Prostate gland (tissue), 2 donors: ENCODE measurements at regions not wholly inside any gene's neighbourhood (a gene's known extent, or its start where the extent isn't known, plus 50 kb on each side); places are given as distances from the start of the nearest gene placed in this dataset.

Experiments
- DNase-seq: peaks from one replicate; pipeline ENCODE4 v3.0.0-alpha.2; 2019; ENCODE audit warnings: low spot score
- H3K27ac ChIP-seq, 2 donors: fragments of 200-600 bp; sonication (generic); 2 replicates each; pipeline ENCODE4 v1.5.1; 2017 to 2019
- H3K27me3 ChIP-seq: fragments of 200-600 bp; sonication (generic); replicated peaks from 2 replicates; pipeline ENCODE4 v1.5.1; 2019; ENCODE audit not compliant: insufficient read depth
- H3K36me3 ChIP-seq, 2 donors: fragments of 200-600 bp; sonication (generic); 1 replicate in 1 of 2; 2 replicates in 1 of 2; pipeline versions ENCODE4 v1.5.1 to v1.8.1; 2017 to 2019
- H3K4me1 ChIP-seq: fragments of 200-600 bp; sonication (generic); replicated peaks from 2 replicates; pipeline ENCODE4 v1.5.1; 2019
- H3K4me3 ChIP-seq, 2 donors: fragments of 200-600 bp; sonication (generic); 2 replicates each; pipeline ENCODE4 v1.5.1; 2017 to 2019
- H3K9me3 ChIP-seq: fragments of 200-600 bp; sonication (generic); 2 replicates; pipeline ENCODE4 v1.5.1; 2017
- POLR2A ChIP-seq: fragments of 450-650 bp; IDR thresholded peaks from one replicate; pipeline ENCODE4 v1.6.1; 2016; ENCODE audit warnings: antibody characterized with exemption, mild to moderate bottlenecking
- POLR2AphosphoS5 ChIP-seq: sonication (generic); formaldehyde crosslinking; IDR thresholded peaks from one replicate; pipeline ENCODE4 v1.6.1; 2017; ENCODE audit warnings: antibody characterized with exemption
- WGBS: methylation state at CpG from one replicate; pipeline ENCODE4 v1.1.5; 2018; 5-methylcytosine and 5-hydroxymethylcytosine counted together
- intact Hi-C: fragments of 100-400 bp; cut with DNase I; formaldehyde crosslinking; loops from one replicate; pipeline ENCODE4 v1.14.2; 2022
- TF ChIP-seq, protein P1 (sequence below), 4 experiments: fragments of 200-600 bp in 2 of 4; fragments of 450-650 bp in 2 of 4; sonication (generic) in 2 of 4; IDR thresholded peaks; 1 replicate in 3 of 4; 2 replicates in 1 of 4; pipeline ENCODE4 v1.5.1; 2016 to 2019; ENCODE audit warnings: antibody characterized with exemption in 4 of 4, mild to moderate bottlenecking in 2 of 4, moderate library complexity in 2 of 4

DNA sequence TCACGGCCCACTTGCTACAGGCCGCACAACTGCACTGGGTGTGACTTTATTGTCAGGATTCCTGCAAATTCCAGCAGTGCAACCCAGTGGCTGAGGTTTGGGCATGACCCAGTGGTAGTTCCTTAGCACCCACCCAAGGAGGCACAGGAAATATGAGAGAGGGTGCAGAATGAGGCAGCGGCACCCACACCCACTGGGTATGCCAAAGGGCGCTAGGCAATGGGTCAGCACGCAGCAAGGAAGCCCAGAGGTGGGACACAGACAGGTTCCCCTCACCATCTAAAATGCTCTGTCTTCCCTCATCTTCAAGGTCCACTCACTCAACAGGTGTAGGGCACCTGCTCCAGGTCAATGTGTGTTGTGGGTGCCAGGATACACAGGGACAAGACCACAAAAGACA lies 357.8 kb upstream of the MKI67 start:
- Histone ChIP-seq H3K4me1 (no peaks in the 10 kb centered on the region), H3K9me3 (no peaks in the 10 kb centered on the region), H3K27me3 (no peaks in the 10 kb centered on the region), H3K27ac (no peak overlapping the region), H3K4me3 (no peak overlapping the region), H3K36me3 (no peaks in the 10 kb centered on the region)
- no peak for TF ChIP-seq POLR2AphosphoS5
- TF ChIP-seq, protein P1, sequence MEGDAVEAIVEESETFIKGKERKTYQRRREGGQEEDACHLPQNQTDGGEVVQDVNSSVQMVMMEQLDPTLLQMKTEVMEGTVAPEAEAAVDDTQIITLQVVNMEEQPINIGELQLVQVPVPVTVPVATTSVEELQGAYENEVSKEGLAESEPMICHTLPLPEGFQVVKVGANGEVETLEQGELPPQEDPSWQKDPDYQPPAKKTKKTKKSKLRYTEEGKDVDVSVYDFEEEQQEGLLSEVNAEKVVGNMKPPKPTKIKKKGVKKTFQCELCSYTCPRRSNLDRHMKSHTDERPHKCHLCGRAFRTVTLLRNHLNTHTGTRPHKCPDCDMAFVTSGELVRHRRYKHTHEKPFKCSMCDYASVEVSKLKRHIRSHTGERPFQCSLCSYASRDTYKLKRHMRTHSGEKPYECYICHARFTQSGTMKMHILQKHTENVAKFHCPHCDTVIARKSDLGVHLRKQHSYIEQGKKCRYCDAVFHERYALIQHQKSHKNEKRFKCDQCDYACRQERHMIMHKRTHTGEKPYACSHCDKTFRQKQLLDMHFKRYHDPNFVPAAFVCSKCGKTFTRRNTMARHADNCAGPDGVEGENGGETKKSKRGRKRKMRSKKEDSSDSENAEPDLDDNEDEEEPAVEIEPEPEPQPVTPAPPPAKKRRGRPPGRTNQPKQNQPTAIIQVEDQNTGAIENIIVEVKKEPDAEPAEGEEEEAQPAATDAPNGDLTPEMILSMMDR (IDR thresholded peaks at IDR 0.05) = no peak
- TF ChIP-seq POLR2A = no peak
- DNase-seq = no peak
- intact Hi-C loops = no loop called here
- WGBS = 98% methylated on average over 5 of the region's 5 CpGs

DNA sequence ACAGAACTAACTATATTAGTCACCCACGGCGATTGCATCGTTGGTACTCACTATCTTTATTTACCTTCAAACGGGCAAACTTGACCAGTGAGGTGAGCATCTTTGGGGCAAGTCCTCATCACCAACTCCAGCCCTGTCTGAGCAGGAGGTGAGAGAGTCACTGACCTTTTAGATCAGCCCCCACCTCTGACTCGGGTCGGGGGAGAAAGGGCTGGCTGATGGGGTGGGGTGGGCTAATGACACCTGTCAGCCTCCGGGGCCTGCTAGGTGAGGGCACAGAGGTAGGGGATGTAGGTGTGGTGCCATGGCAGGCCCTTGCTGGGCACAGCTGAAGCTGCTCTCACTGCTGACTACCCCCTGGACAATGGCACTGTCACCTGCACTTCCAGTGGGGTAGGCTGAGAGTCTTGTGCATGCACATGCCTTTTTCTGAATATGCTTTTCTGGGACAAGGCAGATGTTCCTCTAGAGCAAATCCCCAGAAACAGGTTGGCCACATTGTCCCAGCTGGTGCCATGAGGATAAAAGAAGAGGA lies 359.5 kb upstream of the MKI67 start:
- no peaks in the 10 kb centered on the region for H3K9me3 ChIP-seq
- intact Hi-C loops = no loop called here
- no peaks in the 10 kb centered on the region for H3K27me3 ChIP-seq
- H3K4me1 ChIP-seq = no peaks in the 10 kb centered on the region
- H3K4me3 ChIP-seq = no peak overlapping the region
- no peaks in the 10 kb centered on the region for H3K36me3 ChIP-seq
- 76% methylated on average over 7 of the region's 7 CpGs for WGBS
- no peak for DNase-seq
- TF ChIP-seq, protein P1 (IDR thresholded peaks at IDR 0.05) = no peak
- TF ChIP-seq POLR2A (no peak), POLR2AphosphoS5 (no peak)
- H3K27ac ChIP-seq = no peak overlapping the region

DNA sequence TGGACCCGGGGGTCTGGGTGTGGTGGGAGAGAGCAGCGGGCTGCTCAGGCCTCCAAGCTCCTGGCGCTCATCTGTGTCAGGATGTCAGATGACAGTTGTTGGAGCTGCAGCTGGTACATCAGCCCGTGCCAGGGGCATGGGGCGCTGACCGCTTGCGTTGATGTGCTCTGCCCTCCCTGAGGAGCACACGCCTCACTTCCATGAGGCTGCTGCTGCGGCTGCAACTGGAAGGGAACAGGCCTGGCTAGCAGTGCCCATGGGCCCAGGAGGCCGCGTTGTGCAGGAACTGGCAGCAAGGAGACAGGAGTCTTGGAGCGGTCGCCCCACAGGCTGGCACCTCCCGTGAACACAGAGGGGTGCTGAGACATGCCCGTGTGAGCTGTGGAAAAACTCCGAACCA lies 361.3 kb upstream of the MKI67 start:
- TF ChIP-seq POLR2AphosphoS5 (no peak), POLR2A (no peak)
- TF ChIP-seq, protein P1 (IDR thresholded peaks at IDR 0.05) = no peak
- no peaks in the 10 kb centered on the region for H3K4me1 ChIP-seq
- H3K27ac ChIP-seq = no peak overlapping the region
- no peaks in the 10 kb centered on the region for H3K9me3 ChIP-seq
- WGBS = 94% methylated on average over 16 of the region's 16 CpGs
- intact Hi-C loops = no loop called here
- no peak for DNase-seq
- no peaks in the 10 kb centered on the region for H3K36me3 ChIP-seq
- no peak overlapping the region for H3K4me3 ChIP-seq
- H3K27me3 ChIP-seq = peaks cover 2% of the 10 kb centered on the region

DNA sequence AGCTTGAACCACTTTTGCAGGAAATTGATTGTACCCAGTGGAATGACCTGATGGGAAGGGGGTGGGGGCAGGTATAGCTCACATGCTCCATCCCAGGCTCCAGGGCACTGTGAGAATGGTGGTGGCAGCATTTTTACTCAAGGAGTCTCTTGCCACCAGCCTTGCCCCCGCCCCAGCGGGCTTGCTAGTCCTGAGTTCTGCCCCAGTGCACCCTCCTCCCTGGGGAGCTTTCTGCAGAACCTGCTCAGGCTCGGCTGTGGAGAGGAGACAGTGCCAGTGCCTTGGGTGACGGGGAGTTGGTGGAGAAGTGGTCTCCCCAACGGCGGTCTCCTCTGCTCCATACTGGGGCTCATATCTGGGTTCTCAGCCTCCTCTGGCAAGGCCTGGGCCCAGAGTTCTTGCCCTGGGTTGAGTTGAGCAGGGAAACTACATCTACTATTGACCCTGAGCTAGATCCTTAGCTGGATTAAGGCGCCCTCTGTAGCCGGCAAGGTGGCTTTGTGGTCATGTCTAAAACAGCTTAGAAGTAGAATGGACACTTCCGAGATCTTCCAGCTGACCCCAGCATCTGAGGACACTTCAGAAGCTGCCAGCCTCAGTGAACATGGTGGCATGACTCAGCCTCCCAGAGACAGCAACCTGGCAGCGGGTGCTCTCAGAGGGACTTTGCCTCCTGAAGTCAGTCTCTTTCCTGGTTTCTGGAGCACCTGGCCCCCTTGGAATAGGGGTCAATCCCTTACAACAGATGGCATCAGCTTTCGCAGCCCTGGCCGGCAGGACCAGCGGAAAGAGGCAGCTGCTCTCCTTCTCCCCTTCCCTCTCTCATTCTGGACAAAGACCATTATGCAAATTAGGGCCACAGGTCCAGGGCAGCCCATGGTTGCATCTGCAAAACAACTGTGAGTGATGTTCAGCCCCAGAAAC lies 363.4 kb upstream of the MKI67 start:
- Histone ChIP-seq H3K4me3 (no peak overlapping the region), H3K27ac (no peak overlapping the region), H3K27me3 (peaks cover 2% of the 10 kb centered on the region), H3K36me3 (no peaks in the 10 kb centered on the region), H3K9me3 (no peaks in the 10 kb centered on the region), H3K4me1 (no peaks in the 10 kb centered on the region)
- 97% methylated on average over 11 of the region's 13 CpGs for WGBS
- intact Hi-C loops = no loop called here
- TF ChIP-seq POLR2A (no peak), POLR2AphosphoS5 (no peak)
- TF ChIP-seq, protein P1 (IDR thresholded peaks at IDR 0.05) = no peak
- no peak for DNase-seq

DNA sequence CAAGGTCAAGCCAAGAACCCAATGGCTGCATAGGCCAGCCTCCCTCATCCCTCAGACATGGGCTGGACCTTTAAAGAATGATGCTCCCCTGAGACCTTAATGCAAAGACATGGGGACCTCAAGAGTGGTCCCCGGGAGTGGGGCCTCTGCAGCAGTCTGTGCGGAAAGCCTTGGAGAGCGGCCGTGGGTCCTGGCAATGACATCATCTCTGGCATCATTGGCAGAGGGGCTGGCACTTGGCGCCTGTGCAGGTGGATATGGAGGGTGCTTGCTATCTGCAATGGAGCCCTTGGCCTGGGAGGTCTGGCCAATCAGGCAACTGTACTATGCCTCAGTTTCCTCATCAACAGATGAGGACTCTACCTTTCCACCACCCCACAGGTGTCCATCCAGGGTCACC lies 365.5 kb upstream of the MKI67 start:
- Histone ChIP-seq H3K4me3 (no peak overlapping the region), H3K4me1 (no peaks in the 10 kb centered on the region), H3K36me3 (no peaks in the 10 kb centered on the region), H3K27me3 (peaks cover 2% of the 10 kb centered on the region), H3K9me3 (no peaks in the 10 kb centered on the region), H3K27ac (no peak overlapping the region)
- TF ChIP-seq POLR2AphosphoS5 (no peak), POLR2A (no peak)
- TF ChIP-seq, protein P1 (IDR thresholded peaks at IDR 0.05) = no peak
- WGBS = 74% methylated on average over 4 of the region's 5 CpGs
- no peak for DNase-seq
- intact Hi-C loops = no loop called here
